Kidney (tissue), 13 donors: ENCODE measurements at regions not wholly inside any gene's neighbourhood (a gene's known extent, or its start where the extent isn't known, plus 50 kb on each side); places are given as distances from the start of the nearest gene placed in this dataset.

Experiments used
- DNase-seq, 5 donors: peaks; one replicate each; pipeline ENCODE4 v3.0.0-alpha.2; 2013 to 2020
- FAIRE-seq: peaks from 2 replicates; lab custom pipeline; 2012; peaks lifted over from hg19 to GRCh38; lab: Jason Lieb, UNC
- H3K27ac ChIP-seq, 2 donors: one replicate each; pipeline ENCODE4 v1.7.0; 2013; ENCODE audit warnings: low read depth in 2 of 2, low read length in 2 of 2, inconsistent platforms in 1 of 2
- H3K27me3 ChIP-seq: one replicate; pipeline ENCODE4 v1.7.1; 2013; ENCODE audit warnings: low read length, inconsistent platforms; ENCODE audit not compliant: control insufficient read depth, insufficient read depth
- H3K36me3 ChIP-seq, 3 donors: one replicate each; pipeline versions ENCODE4 v1.7.0 to v1.7.1; 2013; ENCODE audit warnings: low read length in 3 of 3, control low read depth in 1 of 3, inconsistent platforms in 1 of 3; ENCODE audit not compliant: insufficient read depth in 3 of 3, control insufficient read depth in 2 of 3
- H3K4me1 ChIP-seq, 3 donors: one replicate each; pipeline versions ENCODE4 v1.7.0 to v1.7.1; 2013; ENCODE audit warnings: low read length in 3 of 3, inconsistent platforms in 1 of 3, low read depth in 1 of 3; ENCODE audit not compliant: control insufficient read depth in 2 of 3, insufficient read depth in 2 of 3
- H3K4me3 ChIP-seq, 3 donors: one replicate each; pipeline versions ENCODE4 v1.7.0 to v1.8.1; 2013; ENCODE audit warnings: low read length in 3 of 3, control low read depth in 1 of 3, inconsistent platforms in 1 of 3
- H3K9ac ChIP-seq, 3 donors: one replicate each; pipeline versions ENCODE4 v1.7.0 to v1.7.1; 2013; ENCODE audit warnings: low read length in 3 of 3, control low read depth in 1 of 3, inconsistent platforms in 1 of 3
- H3K9me3 ChIP-seq, 3 donors: one replicate each; pipeline versions ENCODE4 v1.7.0 to v1.7.1; 2013; ENCODE audit warnings: low read length in 3 of 3, control low read depth in 1 of 3, inconsistent platforms in 1 of 3; ENCODE audit not compliant: control insufficient read depth in 2 of 3, insufficient read depth in 1 of 3
- intact Hi-C: fragments of 100-400 bp; cut with DNase I; formaldehyde crosslinking; loops from one replicate; pipeline ENCODE4 v1.11.1; 2022
- TF ChIP-seq, protein P1 (sequence below): IDR thresholded peaks from 3 replicates; pipeline ENCODE4 v1.5.1; 2012; ENCODE audit warnings: mild to moderate bottlenecking, moderate library complexity, borderline replicate concordance; ENCODE audit not compliant: insufficient read depth; ENCODE audit errors: extremely low read depth
- donor health status: control.
- donor health status: control.
- donor health status: control.
- donor health status: control.
- donor health status: control.
- donor health status: DM: yes; HTN: yes; CAD: no.
- donor health status: Normal renal cell carcinoma (clear cell type).

DNA sequence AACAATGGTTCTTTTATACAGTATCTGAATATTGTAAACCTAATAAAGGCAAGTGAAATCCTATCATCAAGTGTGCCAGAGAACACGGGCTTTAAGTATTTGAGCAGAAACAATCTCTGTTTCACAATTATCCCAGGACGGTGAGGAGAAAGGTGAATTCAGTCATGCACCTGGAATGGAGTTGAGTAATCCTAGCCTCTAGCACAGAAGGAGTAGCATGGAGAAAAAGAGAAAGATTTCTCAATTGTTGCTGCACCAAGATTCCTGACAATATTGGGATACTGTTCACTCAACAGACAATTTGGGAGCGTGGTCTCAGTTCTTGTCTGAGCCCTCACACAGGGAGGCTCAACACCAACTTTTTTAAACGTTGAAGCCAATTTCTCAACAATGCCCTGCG is 510.6 kb downstream of the SOX11 start:
- no peak overlapping the region for H3K27ac ChIP-seq
- H3K36me3 ChIP-seq = no peaks in the 10 kb centered on the region
- FAIRE-seq = no peak
- H3K9me3 ChIP-seq = no peaks in the 10 kb centered on the region
- DNase-seq = no peak
- TF ChIP-seq, protein P1, sequence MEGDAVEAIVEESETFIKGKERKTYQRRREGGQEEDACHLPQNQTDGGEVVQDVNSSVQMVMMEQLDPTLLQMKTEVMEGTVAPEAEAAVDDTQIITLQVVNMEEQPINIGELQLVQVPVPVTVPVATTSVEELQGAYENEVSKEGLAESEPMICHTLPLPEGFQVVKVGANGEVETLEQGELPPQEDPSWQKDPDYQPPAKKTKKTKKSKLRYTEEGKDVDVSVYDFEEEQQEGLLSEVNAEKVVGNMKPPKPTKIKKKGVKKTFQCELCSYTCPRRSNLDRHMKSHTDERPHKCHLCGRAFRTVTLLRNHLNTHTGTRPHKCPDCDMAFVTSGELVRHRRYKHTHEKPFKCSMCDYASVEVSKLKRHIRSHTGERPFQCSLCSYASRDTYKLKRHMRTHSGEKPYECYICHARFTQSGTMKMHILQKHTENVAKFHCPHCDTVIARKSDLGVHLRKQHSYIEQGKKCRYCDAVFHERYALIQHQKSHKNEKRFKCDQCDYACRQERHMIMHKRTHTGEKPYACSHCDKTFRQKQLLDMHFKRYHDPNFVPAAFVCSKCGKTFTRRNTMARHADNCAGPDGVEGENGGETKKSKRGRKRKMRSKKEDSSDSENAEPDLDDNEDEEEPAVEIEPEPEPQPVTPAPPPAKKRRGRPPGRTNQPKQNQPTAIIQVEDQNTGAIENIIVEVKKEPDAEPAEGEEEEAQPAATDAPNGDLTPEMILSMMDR = no peak
- no peak overlapping the region for H3K4me3 ChIP-seq
- H3K9ac ChIP-seq = no peak overlapping the region
- no peaks in the 10 kb centered on the region for H3K27me3 ChIP-seq
- intact Hi-C loops = no loop called here
- no peaks in the 10 kb centered on the region for H3K4me1 ChIP-seq

DNA sequence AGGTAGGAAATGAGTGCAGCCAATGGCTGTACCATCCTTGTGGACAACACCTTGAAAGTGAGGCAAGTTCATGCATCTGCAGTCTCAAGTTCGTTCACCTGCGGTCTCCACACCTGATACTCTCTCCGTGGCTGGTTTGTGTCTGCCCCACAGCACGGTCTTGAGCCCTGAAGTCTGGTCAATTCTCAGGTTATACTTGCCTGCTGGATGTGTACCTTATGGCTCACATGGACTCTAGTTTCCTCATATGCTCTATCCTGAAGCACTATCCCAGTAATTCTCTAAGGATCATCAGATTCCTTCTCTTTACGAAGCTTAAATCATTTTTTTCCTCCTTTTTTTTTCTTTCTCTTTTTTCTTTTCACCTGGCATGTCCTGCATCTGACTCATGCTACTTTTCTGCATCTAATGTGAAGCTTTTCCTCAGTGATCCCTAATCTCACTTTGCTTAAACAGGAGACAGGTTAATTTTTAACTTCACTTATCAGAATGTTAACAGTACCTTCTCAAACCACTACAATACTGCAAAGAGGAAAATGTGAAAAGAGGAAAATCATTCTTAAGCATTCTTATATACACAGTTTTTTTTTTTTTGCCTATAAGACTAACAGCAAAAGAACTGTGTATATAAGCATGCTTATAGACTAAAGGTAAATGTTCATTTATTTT is 511.2 kb downstream of the SOX11 start:
- TF ChIP-seq, protein P1 = no peak
- no peak overlapping the region for H3K27ac ChIP-seq
- no peak overlapping the region for H3K4me3 ChIP-seq
- no peak for FAIRE-seq
- no peaks in the 10 kb centered on the region for H3K9me3 ChIP-seq
- no peak overlapping the region for H3K9ac ChIP-seq
- no peaks in the 10 kb centered on the region for H3K27me3 ChIP-seq
- H3K4me1 ChIP-seq = no peaks in the 10 kb centered on the region
- intact Hi-C loops = no loop called here
- H3K36me3 ChIP-seq = no peaks in the 10 kb centered on the region
- DNase-seq = no peak

DNA sequence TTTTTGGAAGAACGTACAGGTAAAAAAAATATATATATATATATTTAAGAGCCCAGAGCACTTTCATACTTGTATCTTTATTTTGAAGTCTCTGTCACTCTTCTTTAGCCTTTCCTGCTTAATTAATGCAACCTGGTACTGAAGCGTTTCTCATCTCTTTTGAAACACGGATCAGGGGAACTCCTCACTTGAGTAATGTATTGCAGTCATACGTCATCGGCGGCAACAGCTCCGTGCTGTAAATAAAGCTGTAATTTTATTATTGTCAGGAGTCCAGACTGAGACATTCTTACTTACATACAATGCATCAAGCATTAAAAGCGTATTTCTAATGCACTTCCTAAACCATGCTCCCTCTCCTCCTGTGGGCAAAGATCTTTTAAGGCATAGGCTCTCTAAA is 514.7 kb downstream of the SOX11 start:
- Histone ChIP-seq H3K27ac (no peak overlapping the region), H3K36me3 (no peaks in the 10 kb centered on the region), H3K4me1 (no peaks in the 10 kb centered on the region), H3K4me3 (no peak overlapping the region), H3K9me3 (no peaks in the 10 kb centered on the region), H3K9ac (no peak overlapping the region), H3K27me3 (no peaks in the 10 kb centered on the region)
- TF ChIP-seq, protein P1 = no peak
- no peak for FAIRE-seq
- no peak for DNase-seq
- intact Hi-C loops = no loop called here

DNA sequence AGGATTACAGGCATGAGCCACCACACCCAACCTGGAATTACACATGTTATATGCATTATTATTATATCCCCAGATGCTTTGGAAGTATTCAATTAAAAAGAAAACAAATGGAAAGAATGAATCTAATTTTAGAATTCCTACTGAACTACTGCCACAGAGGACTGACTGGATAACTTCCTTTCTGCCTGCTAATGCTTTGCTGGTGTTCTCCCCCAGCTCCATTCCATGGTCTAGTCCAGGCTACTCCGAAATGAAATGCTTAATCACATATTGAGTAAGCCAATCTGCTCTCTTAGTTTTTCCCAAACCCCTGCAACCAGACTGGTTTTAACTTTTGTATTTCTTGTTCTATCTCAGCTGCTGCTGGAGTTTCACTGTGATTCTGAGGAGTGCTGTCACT is 519.1 kb downstream of the SOX11 start:
- H3K9me3 ChIP-seq = no peaks in the 10 kb centered on the region
- no peak for FAIRE-seq
- TF ChIP-seq, protein P1 = no peak
- no peaks in the 10 kb centered on the region for H3K27me3 ChIP-seq
- intact Hi-C loops = no loop called here
- no peak overlapping the region for H3K27ac ChIP-seq
- no peaks in the 10 kb centered on the region for H3K4me1 ChIP-seq
- H3K4me3 ChIP-seq = no peak overlapping the region
- DNase-seq = no peak
- no peaks in the 10 kb centered on the region for H3K36me3 ChIP-seq
- H3K9ac ChIP-seq = no peak overlapping the region
